Gastrocnemius medialis (tissue), 4 donors: ENCODE measurements at regions not wholly inside any gene's neighbourhood (a gene's known extent, or its start where the extent isn't known, plus 50 kb on each side); places are given as distances from the start of the nearest gene placed in this dataset.

Experiments used
- CTCF ChIP-seq, 5 experiments: fragments of 450-650 bp in 3 of 5; fragments of 200-600 bp in 2 of 5; sonication (generic) in 2 of 5; IDR thresholded peaks in 4 of 5; conservative IDR thresholded peaks in 1 of 5; 1 replicate in 4 of 5; 2 replicates in 1 of 5; pipeline ENCODE4 v1.5.1; 2016 to 2019; ENCODE audit warnings: antibody characterized with exemption in 5 of 5, mild to moderate bottlenecking in 3 of 5, moderate library complexity in 3 of 5
- POLR2A ChIP-seq, 2 donors: fragments of 450-650 bp; IDR thresholded peaks; one replicate each; pipeline ENCODE4 v1.6.1; 2017; ENCODE audit warnings: antibody characterized with exemption in 2 of 2, mild to moderate bottlenecking in 2 of 2, moderate library complexity in 2 of 2

GRCh38 chr15:24734396-24734795, 58.8 kb downstream of the NPAP1 start:
- TF ChIP-seq CTCF (IDR thresholded peaks at IDR 0.05 in 4 of 5, conservative IDR thresholded peaks at IDR 0.05 in 1 of 5) (no peak), POLR2A (IDR thresholded peaks at IDR 0.05) (no peak)
